ENCODE measurements at regions not wholly inside any gene's neighbourhood (a gene's known extent, or its start where the extent isn't known, plus 50 kb on each side); places are given as distances from the start of the nearest gene placed in this dataset.
A peak's percentile ranks its signal among the peaks of the same experiment; 100 is the strongest.
"Not testable (repeated sequence)": the region's sequence is repeated elsewhere in the genome, so short reads cannot be mapped to it uniquely, and the experiment has no call there.

GRCh38 chr2:223465793-223466192 lies 136.4 kb downstream of the SCG2 start:
- Mint-ChIP-seq H3K9me3 (peaks cover 0 to 12% of the 10 kb centered on the region in 2 donors), H3K27ac (peak overlapping the region in 1 of 2 donors; percentile 15), H3K4me3 (no peak overlapping the region), H3K4me1 (no peaks in the 10 kb centered on the region), H3K27me3 (peaks cover 7% of the 10 kb centered on the region)
- DNase-seq (no peak), ATAC-seq (no peak)

- Mint-ChIP-seq H3K9me3 (peaks cover 0 to 6% of the 10 kb centered on the region in 2 donors), H3K27me3 (peaks cover 8% of the 10 kb centered on the region), H3K4me1 (no peaks in the 10 kb centered on the region), H3K27ac (no peak overlapping the region), H3K4me3 (no peak overlapping the region)
- no peak for DNase-seq
- no peak for ATAC-seq
These were observed 135.0 kb downstream of the SCG2 start for GRCh38 chr2:223467196-223467595.

- H3K4me3 Mint-ChIP-seq: no peak overlapping the region
- no peak overlapping the region for H3K27ac Mint-ChIP-seq
- no peaks in the 10 kb centered on the region for H3K4me1 Mint-ChIP-seq
- DNase-seq (no peak), ATAC-seq (no peak)
- H3K9me3 Mint-ChIP-seq: peaks cover 0 to 7% of the 10 kb centered on the region in 2 donors
- peaks cover 8% of the 10 kb centered on the region for H3K27me3 Mint-ChIP-seq
These were observed 132.7 kb downstream of the SCG2 start for GRCh38 chr2:223469270-223470046.

- peaks cover 8% of the 10 kb centered on the region for H3K27me3 Mint-ChIP-seq
These were observed 131.6 kb downstream of the SCG2 start for GRCh38 chr2:223470602-223471001.

GRCh38 chr2:223472771-223473170 lies 129.4 kb downstream of the SCG2 start:
- peaks cover 0 to 7% of the 10 kb centered on the region in 2 donors for H3K9me3 Mint-ChIP-seq
- no peak overlapping the region for H3K4me3 Mint-ChIP-seq
- H3K27ac Mint-ChIP-seq: no peak overlapping the region
- no peaks in the 10 kb centered on the region for H3K4me1 Mint-ChIP-seq
- no peak for DNase-seq
- H3K27me3 Mint-ChIP-seq: peaks cover 8% of the 10 kb centered on the region
- no peak for ATAC-seq

More at GRCh38 chr2:223470602-223471001, 131.6 kb downstream of the SCG2 start:
- no peak overlapping the region for H3K27ac Mint-ChIP-seq
- DNase-seq (no peak), ATAC-seq (no peak)
- H3K9me3 Mint-ChIP-seq: peaks cover 0 to 7% of the 10 kb centered on the region in 2 donors
- H3K4me3 Mint-ChIP-seq: no peak overlapping the region
- no peaks in the 10 kb centered on the region for H3K4me1 Mint-ChIP-seq

GRCh38 chr2:223474893-223475292 lies 127.3 kb downstream of the SCG2 start:
- peaks cover 0 to 7% of the 10 kb centered on the region in 2 donors for H3K9me3 Mint-ChIP-seq
- no peak for DNase-seq
- no peak overlapping the region for H3K27ac Mint-ChIP-seq
- no peak for ATAC-seq
- peaks cover 8% of the 10 kb centered on the region for H3K27me3 Mint-ChIP-seq
- no peak overlapping the region for H3K4me3 Mint-ChIP-seq
- H3K4me1 Mint-ChIP-seq: no peaks in the 10 kb centered on the region

- Mint-ChIP-seq H3K27ac (no peak overlapping the region), H3K9me3 (peaks cover 0 to 7% of the 10 kb centered on the region in 2 donors), H3K27me3 (no peaks in the 10 kb centered on the region), H3K4me1 (no peaks in the 10 kb centered on the region), H3K4me3 (no peak overlapping the region)
- no peak for DNase-seq
- ATAC-seq: no peak
These were observed 126.3 kb downstream of the SCG2 start for GRCh38 chr2:223475901-223476300.

GRCh38 chr2:223477318-223477717 lies 124.8 kb downstream of the SCG2 start:
- no peaks in the 10 kb centered on the region for H3K4me1 Mint-ChIP-seq
- ATAC-seq (no peak), DNase-seq (no peak)
- H3K4me3 Mint-ChIP-seq: no peak overlapping the region
- H3K27me3 Mint-ChIP-seq: no peaks in the 10 kb centered on the region
- no peak overlapping the region for H3K27ac Mint-ChIP-seq
- peaks cover 0 to 7% of the 10 kb centered on the region in 2 donors for H3K9me3 Mint-ChIP-seq

GRCh38 chr2:223481486-223481885 lies 120.7 kb downstream of the SCG2 start:
- ATAC-seq (no peak), DNase-seq (no peak)
- no peak overlapping the region for H3K27ac Mint-ChIP-seq

GRCh38 chr2:223486751-223487150 lies 115.4 kb downstream of the SCG2 start:
- H3K4me3 Mint-ChIP-seq: no peak overlapping the region
- no peaks in the 10 kb centered on the region for H3K4me1 Mint-ChIP-seq
- no peaks in the 10 kb centered on the region for H3K27me3 Mint-ChIP-seq
- DNase-seq: no peak
- no peak for ATAC-seq
- H3K9me3 Mint-ChIP-seq: peaks cover 0 to 10% of the 10 kb centered on the region in 2 donors
- H3K27ac Mint-ChIP-seq: no peak overlapping the region

More at GRCh38 chr2:223481486-223481885, 120.7 kb downstream of the SCG2 start:
- no peaks in the 10 kb centered on the region for H3K4me1 Mint-ChIP-seq
- H3K27me3 Mint-ChIP-seq: no peaks in the 10 kb centered on the region
- H3K4me3 Mint-ChIP-seq: no peak overlapping the region
- peaks cover 0 to 6% of the 10 kb centered on the region in 2 donors for H3K9me3 Mint-ChIP-seq

GRCh38 chr2:223487214-223487846 lies 114.8 kb downstream of the SCG2 start:
- Mint-ChIP-seq H3K4me1 (no peaks in the 10 kb centered on the region), H3K9me3 (peaks cover 5 to 16% of the 10 kb centered on the region in 2 donors), H3K4me3 (no peak overlapping the region), H3K27ac (no peak overlapping the region), H3K27me3 (no peaks in the 10 kb centered on the region)
- no peak for ATAC-seq
- DNase-seq: no peak

GRCh38 chr2:223488814-223489213 lies 113.3 kb downstream of the SCG2 start:
- no peak for ATAC-seq
- H3K27me3 Mint-ChIP-seq: no peaks in the 10 kb centered on the region
- H3K4me1 Mint-ChIP-seq: no peaks in the 10 kb centered on the region
- DNase-seq: no peak
- no peak overlapping the region for H3K27ac Mint-ChIP-seq
- peaks cover 7 to 16% of the 10 kb centered on the region in 2 donors for H3K9me3 Mint-ChIP-seq
- H3K4me3 Mint-ChIP-seq: no peak overlapping the region

GRCh38 chr2:223494496-223494895 lies 107.7 kb downstream of the SCG2 start:
- DNase-seq (no peak), ATAC-seq (no peak)
- H3K27ac Mint-ChIP-seq: no peak overlapping the region
- H3K27me3 Mint-ChIP-seq: no peaks in the 10 kb centered on the region
- H3K9me3 Mint-ChIP-seq: peaks cover 7 to 10% of the 10 kb centered on the region in 2 donors
- no peaks in the 10 kb centered on the region for H3K4me1 Mint-ChIP-seq
- H3K4me3 Mint-ChIP-seq: no peak overlapping the region

- Mint-ChIP-seq H3K9me3 (peaks cover 7 to 10% of the 10 kb centered on the region in 2 donors), H3K27ac (no peak overlapping the region), H3K4me1 (no peaks in the 10 kb centered on the region), H3K4me3 (no peak overlapping the region), H3K27me3 (no peaks in the 10 kb centered on the region)
- ATAC-seq: no peak
- DNase-seq: no peak
These were observed 107.2 kb downstream of the SCG2 start for GRCh38 chr2:223494942-223495341.

- DNase-seq, H3K27ac Mint-ChIP-seq, H3K27me3 Mint-ChIP-seq, H3K4me3 Mint-ChIP-seq, ATAC-seq, H3K4me1 Mint-ChIP-seq, H3K9me3 Mint-ChIP-seq: not testable (repeated sequence)
These were observed 105.3 kb downstream of the SCG2 start for GRCh38 chr2:223496853-223497252.

GRCh38 chr2:223500709-223501108 lies 101.5 kb downstream of the SCG2 start:
- H3K4me1 Mint-ChIP-seq: no peaks in the 10 kb centered on the region
- DNase-seq (no peak), ATAC-seq (no peak)
- peaks cover 0 to 8% of the 10 kb centered on the region in 2 donors for H3K9me3 Mint-ChIP-seq
- H3K27me3 Mint-ChIP-seq: no peaks in the 10 kb centered on the region
- H3K27ac Mint-ChIP-seq: no peak overlapping the region
- no peak overlapping the region for H3K4me3 Mint-ChIP-seq
